ENCODE measurements at regions not wholly inside any gene's neighbourhood (a gene's known extent, or its start where the extent isn't known, plus 50 kb on each side); places are given as distances from the start of the nearest gene placed in this dataset.

DNA sequence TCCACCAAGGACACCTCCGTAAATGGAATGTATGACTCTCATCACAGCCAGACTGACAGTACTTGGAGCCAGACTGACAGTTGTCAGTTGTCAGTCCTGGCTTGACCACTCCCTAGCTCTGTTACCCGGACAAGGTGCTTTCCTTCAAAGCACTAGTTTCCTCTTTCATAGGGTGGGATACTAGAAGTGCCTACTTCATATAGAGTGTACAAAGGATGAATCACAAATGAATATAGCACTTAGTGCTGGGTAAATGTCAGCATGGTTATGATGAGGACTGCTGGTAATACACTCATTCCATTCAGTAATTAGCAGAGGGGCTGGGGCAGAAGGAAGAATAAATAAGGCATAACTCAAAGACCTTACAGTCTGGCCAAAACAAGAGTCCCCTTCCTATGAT, 91.4 kb downstream of the ARL4C start:
- Histone ChIP-seq H2AFZ (ENCODE audit: low read length) (no peak overlapping the region), H3K4me2 (ENCODE audit: low read depth, low read length) (no peak overlapping the region), H3K4me3 (ENCODE audit: low read length) (no peak overlapping the region), H3K9ac (ENCODE audit: low read length) (no peak overlapping the region), H3K9me3 (replicated peaks; ENCODE audit: insufficient read depth, low read length) (no peaks in the 10 kb centered on the region), H4K20me1 (ENCODE audit: insufficient read depth, low read length) (no peaks in the 10 kb centered on the region), H3F3A (ENCODE audit: insufficient read depth, low read length) (no peaks in the 10 kb centered on the region), H3K36me3 (replicated peaks; ENCODE audit: insufficient read depth, low read length) (no peaks in the 10 kb centered on the region), H3K27me3 (replicated peaks; ENCODE audit: insufficient read depth, low read length) (no peaks in the 10 kb centered on the region), H3K79me2 (ENCODE audit: low read length) (no peaks in the 10 kb centered on the region), H3K27ac (ENCODE audit: low read length) (no peak overlapping the region), H3K9me2 (replicated peaks; ENCODE audit: insufficient read depth, low read length) (no peaks in the 10 kb centered on the region), H3K4me1 (ENCODE audit: low read length) (no peaks in the 10 kb centered on the region)
- DNase-seq: no peak
- TF ChIP-seq EZH2 (optimal IDR thresholded peaks at IDR 0.05; ENCODE audit: low read depth, low read length) (no peak), EZH2phosphoT487 (IDR thresholded peaks at IDR 0.05; ENCODE audit: low read length) (no peak)

DNA sequence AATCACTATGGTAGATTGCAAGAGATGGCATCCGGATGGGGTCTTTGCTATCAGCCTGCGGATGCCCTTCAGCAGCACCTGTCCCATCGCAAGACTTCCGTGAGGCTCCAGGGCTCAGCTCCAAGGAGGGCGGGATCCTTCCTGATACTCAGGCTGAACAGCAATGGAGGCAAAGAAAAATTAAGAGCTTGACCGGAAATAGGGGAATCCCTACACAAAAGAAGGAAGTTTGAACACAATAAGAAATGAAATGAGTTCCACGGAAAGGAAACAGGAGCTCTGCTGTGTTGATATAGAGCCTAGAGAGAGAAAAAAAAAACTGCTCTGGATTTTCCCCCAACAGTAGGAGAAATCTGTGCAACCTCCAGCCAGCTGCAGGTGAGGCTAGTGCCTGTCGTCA, 91.9 kb downstream of the ARL4C start:
- H3K4me2 ChIP-seq (ENCODE audit: low read depth, low read length): no peak overlapping the region
- H3K9ac ChIP-seq (ENCODE audit: low read length): no peak overlapping the region
- no peaks in the 10 kb centered on the region for H4K20me1 ChIP-seq (ENCODE audit: insufficient read depth, low read length)
- no peaks in the 10 kb centered on the region for H3K9me3 ChIP-seq (replicated peaks; ENCODE audit: insufficient read depth, low read length)
- no peak for TF ChIP-seq EZH2 (optimal IDR thresholded peaks at IDR 0.05; ENCODE audit: low read depth, low read length)
- TF ChIP-seq, protein P1, sequence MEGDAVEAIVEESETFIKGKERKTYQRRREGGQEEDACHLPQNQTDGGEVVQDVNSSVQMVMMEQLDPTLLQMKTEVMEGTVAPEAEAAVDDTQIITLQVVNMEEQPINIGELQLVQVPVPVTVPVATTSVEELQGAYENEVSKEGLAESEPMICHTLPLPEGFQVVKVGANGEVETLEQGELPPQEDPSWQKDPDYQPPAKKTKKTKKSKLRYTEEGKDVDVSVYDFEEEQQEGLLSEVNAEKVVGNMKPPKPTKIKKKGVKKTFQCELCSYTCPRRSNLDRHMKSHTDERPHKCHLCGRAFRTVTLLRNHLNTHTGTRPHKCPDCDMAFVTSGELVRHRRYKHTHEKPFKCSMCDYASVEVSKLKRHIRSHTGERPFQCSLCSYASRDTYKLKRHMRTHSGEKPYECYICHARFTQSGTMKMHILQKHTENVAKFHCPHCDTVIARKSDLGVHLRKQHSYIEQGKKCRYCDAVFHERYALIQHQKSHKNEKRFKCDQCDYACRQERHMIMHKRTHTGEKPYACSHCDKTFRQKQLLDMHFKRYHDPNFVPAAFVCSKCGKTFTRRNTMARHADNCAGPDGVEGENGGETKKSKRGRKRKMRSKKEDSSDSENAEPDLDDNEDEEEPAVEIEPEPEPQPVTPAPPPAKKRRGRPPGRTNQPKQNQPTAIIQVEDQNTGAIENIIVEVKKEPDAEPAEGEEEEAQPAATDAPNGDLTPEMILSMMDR (IDR thresholded peaks at IDR 0.05; ENCODE audit: low read length): no peak
- no peak for TF ChIP-seq EZH2phosphoT487 (IDR thresholded peaks at IDR 0.05; ENCODE audit: low read length)
- H3K27ac ChIP-seq (ENCODE audit: low read length): no peak overlapping the region
- H3F3A ChIP-seq (ENCODE audit: insufficient read depth, low read length): no peaks in the 10 kb centered on the region
- no peaks in the 10 kb centered on the region for H3K9me2 ChIP-seq (replicated peaks; ENCODE audit: insufficient read depth, low read length)
- no peaks in the 10 kb centered on the region for H3K27me3 ChIP-seq (replicated peaks; ENCODE audit: insufficient read depth, low read length)
- no peak overlapping the region for H2AFZ ChIP-seq (ENCODE audit: low read length)
- no peak for DNase-seq
- H3K79me2 ChIP-seq (ENCODE audit: low read length): no peaks in the 10 kb centered on the region
- H3K4me1 ChIP-seq (ENCODE audit: low read length): no peaks in the 10 kb centered on the region
- no peak overlapping the region for H3K4me3 ChIP-seq (ENCODE audit: low read length)
- no peaks in the 10 kb centered on the region for H3K36me3 ChIP-seq (replicated peaks; ENCODE audit: insufficient read depth, low read length)

DNA sequence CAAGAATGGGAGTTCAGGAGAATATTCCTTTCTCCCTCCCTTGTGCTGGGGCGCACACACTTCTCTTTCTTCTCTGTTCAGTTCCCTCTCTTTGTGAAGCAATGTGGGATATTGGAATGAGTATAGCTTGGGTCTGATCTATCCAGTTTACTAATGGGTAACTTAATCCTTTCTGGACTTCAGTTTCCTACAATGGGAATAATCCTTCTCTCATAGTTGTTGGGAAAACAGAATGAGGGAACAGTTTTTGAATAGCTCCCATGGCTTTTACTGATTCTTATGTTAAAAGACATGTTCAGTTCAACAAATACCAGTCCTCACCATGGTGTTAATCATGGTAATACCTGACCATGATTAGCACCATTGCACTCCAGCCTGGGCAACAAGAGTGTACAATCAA, 93.1 kb downstream of the ARL4C start:
- TF ChIP-seq, protein P1 (IDR thresholded peaks at IDR 0.05; ENCODE audit: low read length): no peak
- TF ChIP-seq EZH2phosphoT487 (IDR thresholded peaks at IDR 0.05; ENCODE audit: low read length) (no peak), EZH2 (optimal IDR thresholded peaks at IDR 0.05; ENCODE audit: low read depth, low read length) (no peak)
- H3K4me2 ChIP-seq (ENCODE audit: low read depth, low read length): no peak overlapping the region
- no peaks in the 10 kb centered on the region for H3F3A ChIP-seq (ENCODE audit: insufficient read depth, low read length)
- no peaks in the 10 kb centered on the region for H3K9me2 ChIP-seq (replicated peaks; ENCODE audit: insufficient read depth, low read length)
- H3K4me1 ChIP-seq (ENCODE audit: low read length): no peaks in the 10 kb centered on the region
- no peak for DNase-seq
- H3K79me2 ChIP-seq (ENCODE audit: low read length): no peaks in the 10 kb centered on the region
- no peak overlapping the region for H3K9ac ChIP-seq (ENCODE audit: low read length)
- no peak overlapping the region for H2AFZ ChIP-seq (ENCODE audit: low read length)
- H3K9me3 ChIP-seq (replicated peaks; ENCODE audit: insufficient read depth, low read length): no peaks in the 10 kb centered on the region
- no peak overlapping the region for H3K27ac ChIP-seq (ENCODE audit: low read length)
- H3K27me3 ChIP-seq (replicated peaks; ENCODE audit: insufficient read depth, low read length): no peaks in the 10 kb centered on the region
- no peak overlapping the region for H3K4me3 ChIP-seq (ENCODE audit: low read length)
- H3K36me3 ChIP-seq (replicated peaks; ENCODE audit: insufficient read depth, low read length): no peaks in the 10 kb centered on the region
- no peaks in the 10 kb centered on the region for H4K20me1 ChIP-seq (ENCODE audit: insufficient read depth, low read length)

DNA sequence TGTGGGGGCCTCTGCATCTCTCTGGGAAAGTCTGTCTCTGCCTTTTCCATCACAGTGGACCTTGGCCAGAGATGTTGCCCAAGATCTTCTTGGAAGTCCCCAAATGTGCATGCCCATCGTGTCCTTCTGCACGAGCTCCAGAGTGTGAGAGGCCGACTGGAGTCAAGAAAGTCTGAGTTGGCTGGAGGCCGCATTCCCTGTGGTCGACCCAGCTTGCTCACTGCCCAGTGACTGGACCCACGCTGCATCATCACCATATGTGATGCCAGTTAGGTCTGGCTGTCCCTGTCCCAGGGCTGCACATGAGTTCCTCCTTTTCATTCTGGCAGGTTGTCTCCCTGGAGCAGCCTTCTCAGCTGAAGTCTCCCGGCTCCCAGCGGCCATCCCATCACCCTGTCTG, 93.8 kb downstream of the ARL4C start:
- H3K27ac ChIP-seq (ENCODE audit: low read length): no peak overlapping the region
- H4K20me1 ChIP-seq (ENCODE audit: insufficient read depth, low read length): no peaks in the 10 kb centered on the region
- H3K4me1 ChIP-seq (ENCODE audit: low read length): no peaks in the 10 kb centered on the region
- no peaks in the 10 kb centered on the region for H3K36me3 ChIP-seq (replicated peaks; ENCODE audit: insufficient read depth, low read length)
- no peaks in the 10 kb centered on the region for H3K79me2 ChIP-seq (ENCODE audit: low read length)
- no peaks in the 10 kb centered on the region for H3K9me3 ChIP-seq (replicated peaks; ENCODE audit: insufficient read depth, low read length)
- H3K4me2 ChIP-seq (ENCODE audit: low read depth, low read length): no peak overlapping the region
- no peaks in the 10 kb centered on the region for H3K9me2 ChIP-seq (replicated peaks; ENCODE audit: insufficient read depth, low read length)
- H3K9ac ChIP-seq (ENCODE audit: low read length): no peak overlapping the region
- no peak for DNase-seq
- no peaks in the 10 kb centered on the region for H3F3A ChIP-seq (ENCODE audit: insufficient read depth, low read length)
- no peak overlapping the region for H3K4me3 ChIP-seq (ENCODE audit: low read length)
- no peak overlapping the region for H2AFZ ChIP-seq (ENCODE audit: low read length)
- no peaks in the 10 kb centered on the region for H3K27me3 ChIP-seq (replicated peaks; ENCODE audit: insufficient read depth, low read length)
- TF ChIP-seq, protein P1 (IDR thresholded peaks at IDR 0.05; ENCODE audit: low read length): no peak
- TF ChIP-seq EZH2 (optimal IDR thresholded peaks at IDR 0.05; ENCODE audit: low read depth, low read length) (no peak), EZH2phosphoT487 (IDR thresholded peaks at IDR 0.05; ENCODE audit: low read length) (no peak)
